H1 (cell line): ENCODE measurements at regions not wholly inside any gene's neighbourhood (a gene's known extent, or its start where the extent isn't known, plus 50 kb on each side); places are given as distances from the start of the nearest gene placed in this dataset.

ENCODE experiments used
- ASH2L ChIP-seq: fragments of 200-600, 300-600 bp; sonication (generic); IDR thresholded peaks from one replicate; pipeline ENCODE4 v1.7.1; 2017; ENCODE audit warnings: low read length
- BRCA1 ChIP-seq: IDR thresholded peaks from 2 replicates; pipeline ENCODE4 v1.6.1; 2012; ENCODE audit warnings: low read depth, low read length, improper control_type of control experiment
- HDAC2 ChIP-seq, 2 experiments: fragments of 300-600 bp in 1 of 2; sonication (generic) in 1 of 2; IDR thresholded peaks; 2 replicates each; pipeline ENCODE4 v1.6.1; 2011 to 2012; ENCODE audit warnings: low read depth in 2 of 2, low read length in 2 of 2, mild to moderate bottlenecking in 2 of 2, moderate library complexity in 2 of 2, borderline replicate concordance in 1 of 2, inconsistent platforms in 1 of 2
- KDM4A ChIP-seq: IDR thresholded peaks from one replicate; pipeline ENCODE4 v1.7.1; 2012; ENCODE audit warnings: low read depth, mild to moderate bottlenecking, moderate library complexity, low read length, inconsistent platforms; ENCODE audit not compliant: severe bottlenecking
- MAX ChIP-seq: IDR thresholded peaks from 2 replicates; pipeline ENCODE4 v1.6.1; 2012; ENCODE audit warnings: inconsistent platforms
- PHF8 ChIP-seq: fragments of 200-600 bp; sonication (generic); conservative IDR thresholded peaks from 2 replicates; pipeline ENCODE4 v1.7.1; 2012; ENCODE audit warnings: low read depth, mild to moderate bottlenecking, inconsistent platforms, low read length, moderate library complexity
- TAF1 ChIP-seq: IDR thresholded peaks from 2 replicates; pipeline ENCODE4 v1.6.1; 2011; ENCODE audit warnings: mild to moderate bottlenecking, low read depth, low read length
- YY1 ChIP-seq: IDR thresholded peaks from 2 replicates; pipeline ENCODE4 v1.6.1; 2011; ENCODE audit warnings: low read depth, mild to moderate bottlenecking, low read length
- TF ChIP-seq, protein P1 (sequence below): fragments of 300-600 bp; sonication (generic); IDR thresholded peaks from 2 replicates; pipeline ENCODE4 v1.7.1; 2012; ENCODE audit warnings: low read length, moderate library complexity, mild to moderate bottlenecking, inconsistent platforms; ENCODE audit not compliant: insufficient replicate concordance

GRCh38 chr3:107269136-107269535, 108.1 kb upstream of the CCDC54 start (continued):
- TF ChIP-seq, protein P1, sequence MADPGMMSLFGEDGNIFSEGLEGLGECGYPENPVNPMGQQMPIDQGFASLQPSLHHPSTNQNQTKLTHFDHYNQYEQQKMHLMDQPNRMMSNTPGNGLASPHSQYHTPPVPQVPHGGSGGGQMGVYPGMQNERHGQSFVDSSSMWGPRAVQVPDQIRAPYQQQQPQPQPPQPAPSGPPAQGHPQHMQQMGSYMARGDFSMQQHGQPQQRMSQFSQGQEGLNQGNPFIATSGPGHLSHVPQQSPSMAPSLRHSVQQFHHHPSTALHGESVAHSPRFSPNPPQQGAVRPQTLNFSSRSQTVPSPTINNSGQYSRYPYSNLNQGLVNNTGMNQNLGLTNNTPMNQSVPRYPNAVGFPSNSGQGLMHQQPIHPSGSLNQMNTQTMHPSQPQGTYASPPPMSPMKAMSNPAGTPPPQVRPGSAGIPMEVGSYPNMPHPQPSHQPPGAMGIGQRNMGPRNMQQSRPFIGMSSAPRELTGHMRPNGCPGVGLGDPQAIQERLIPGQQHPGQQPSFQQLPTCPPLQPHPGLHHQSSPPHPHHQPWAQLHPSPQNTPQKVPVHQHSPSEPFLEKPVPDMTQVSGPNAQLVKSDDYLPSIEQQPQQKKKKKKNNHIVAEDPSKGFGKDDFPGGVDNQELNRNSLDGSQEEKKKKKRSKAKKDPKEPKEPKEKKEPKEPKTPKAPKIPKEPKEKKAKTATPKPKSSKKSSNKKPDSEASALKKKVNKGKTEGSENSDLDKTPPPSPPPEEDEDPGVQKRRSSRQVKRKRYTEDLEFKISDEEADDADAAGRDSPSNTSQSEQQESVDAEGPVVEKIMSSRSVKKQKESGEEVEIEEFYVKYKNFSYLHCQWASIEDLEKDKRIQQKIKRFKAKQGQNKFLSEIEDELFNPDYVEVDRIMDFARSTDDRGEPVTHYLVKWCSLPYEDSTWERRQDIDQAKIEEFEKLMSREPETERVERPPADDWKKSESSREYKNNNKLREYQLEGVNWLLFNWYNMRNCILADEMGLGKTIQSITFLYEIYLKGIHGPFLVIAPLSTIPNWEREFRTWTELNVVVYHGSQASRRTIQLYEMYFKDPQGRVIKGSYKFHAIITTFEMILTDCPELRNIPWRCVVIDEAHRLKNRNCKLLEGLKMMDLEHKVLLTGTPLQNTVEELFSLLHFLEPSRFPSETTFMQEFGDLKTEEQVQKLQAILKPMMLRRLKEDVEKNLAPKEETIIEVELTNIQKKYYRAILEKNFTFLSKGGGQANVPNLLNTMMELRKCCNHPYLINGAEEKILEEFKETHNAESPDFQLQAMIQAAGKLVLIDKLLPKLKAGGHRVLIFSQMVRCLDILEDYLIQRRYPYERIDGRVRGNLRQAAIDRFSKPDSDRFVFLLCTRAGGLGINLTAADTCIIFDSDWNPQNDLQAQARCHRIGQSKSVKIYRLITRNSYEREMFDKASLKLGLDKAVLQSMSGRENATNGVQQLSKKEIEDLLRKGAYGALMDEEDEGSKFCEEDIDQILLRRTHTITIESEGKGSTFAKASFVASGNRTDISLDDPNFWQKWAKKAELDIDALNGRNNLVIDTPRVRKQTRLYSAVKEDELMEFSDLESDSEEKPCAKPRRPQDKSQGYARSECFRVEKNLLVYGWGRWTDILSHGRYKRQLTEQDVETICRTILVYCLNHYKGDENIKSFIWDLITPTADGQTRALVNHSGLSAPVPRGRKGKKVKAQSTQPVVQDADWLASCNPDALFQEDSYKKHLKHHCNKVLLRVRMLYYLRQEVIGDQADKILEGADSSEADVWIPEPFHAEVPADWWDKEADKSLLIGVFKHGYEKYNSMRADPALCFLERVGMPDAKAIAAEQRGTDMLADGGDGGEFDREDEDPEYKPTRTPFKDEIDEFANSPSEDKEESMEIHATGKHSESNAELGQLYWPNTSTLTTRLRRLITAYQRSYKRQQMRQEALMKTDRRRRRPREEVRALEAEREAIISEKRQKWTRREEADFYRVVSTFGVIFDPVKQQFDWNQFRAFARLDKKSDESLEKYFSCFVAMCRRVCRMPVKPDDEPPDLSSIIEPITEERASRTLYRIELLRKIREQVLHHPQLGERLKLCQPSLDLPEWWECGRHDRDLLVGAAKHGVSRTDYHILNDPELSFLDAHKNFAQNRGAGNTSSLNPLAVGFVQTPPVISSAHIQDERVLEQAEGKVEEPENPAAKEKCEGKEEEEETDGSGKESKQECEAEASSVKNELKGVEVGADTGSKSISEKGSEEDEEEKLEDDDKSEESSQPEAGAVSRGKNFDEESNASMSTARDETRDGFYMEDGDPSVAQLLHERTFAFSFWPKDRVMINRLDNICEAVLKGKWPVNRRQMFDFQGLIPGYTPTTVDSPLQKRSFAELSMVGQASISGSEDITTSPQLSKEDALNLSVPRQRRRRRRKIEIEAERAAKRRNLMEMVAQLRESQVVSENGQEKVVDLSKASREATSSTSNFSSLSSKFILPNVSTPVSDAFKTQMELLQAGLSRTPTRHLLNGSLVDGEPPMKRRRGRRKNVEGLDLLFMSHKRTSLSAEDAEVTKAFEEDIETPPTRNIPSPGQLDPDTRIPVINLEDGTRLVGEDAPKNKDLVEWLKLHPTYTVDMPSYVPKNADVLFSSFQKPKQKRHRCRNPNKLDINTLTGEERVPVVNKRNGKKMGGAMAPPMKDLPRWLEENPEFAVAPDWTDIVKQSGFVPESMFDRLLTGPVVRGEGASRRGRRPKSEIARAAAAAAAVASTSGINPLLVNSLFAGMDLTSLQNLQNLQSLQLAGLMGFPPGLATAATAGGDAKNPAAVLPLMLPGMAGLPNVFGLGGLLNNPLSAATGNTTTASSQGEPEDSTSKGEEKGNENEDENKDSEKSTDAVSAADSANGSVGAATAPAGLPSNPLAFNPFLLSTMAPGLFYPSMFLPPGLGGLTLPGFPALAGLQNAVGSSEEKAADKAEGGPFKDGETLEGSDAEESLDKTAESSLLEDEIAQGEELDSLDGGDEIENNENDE, result no peak
- TF ChIP-seq YY1 (no peak), TAF1 (no peak), HDAC2 (IDR thresholded peaks at IDR 0.05; ENCODE audit: borderline replicate concordance in 1 of 2, low read depth in 2 of 2, low read length in 2 of 2) (no peak), KDM4A (no peak), BRCA1 (no peak), MAX (no peak), PHF8 (no peak), ASH2L (no peak)
- TF ChIP-seq, all 59 proteins: peak for 0
